ENCODE measurements at regions not wholly inside any gene's neighbourhood (a gene's known extent, or its start where the extent isn't known, plus 50 kb on each side); places are given as distances from the start of the nearest gene placed in this dataset.

DNA sequence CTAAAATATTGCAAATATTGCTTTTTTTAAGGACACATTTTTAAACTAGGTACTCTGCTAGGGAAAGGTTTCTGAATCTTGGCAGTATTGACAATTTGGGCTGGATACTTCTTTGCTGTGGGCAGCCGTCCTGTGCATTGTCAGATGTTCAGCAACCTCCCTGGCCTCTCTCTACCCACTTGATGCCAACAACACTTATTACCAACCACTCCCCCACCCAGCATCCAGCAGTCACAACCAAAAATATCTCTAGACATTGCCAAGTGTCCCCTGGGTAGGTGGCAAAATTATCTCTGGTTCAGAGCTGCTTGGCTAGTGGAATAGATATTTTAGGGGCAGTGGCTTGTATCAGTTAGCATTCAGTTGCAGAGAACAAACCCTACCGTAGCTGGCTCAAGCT lies 114.3 kb upstream of the PNPT1 start:
- H3K27me3 ChIP-seq (replicated peaks; ENCODE audit: insufficient read depth, low read depth, low read length, poor library complexity): peaks cover 4% of the 10 kb centered on the region
- H3K36me3 ChIP-seq (ENCODE audit: insufficient read depth, low read length, poor library complexity, severe bottlenecking): no peaks in the 10 kb centered on the region
- H3K9me3 ChIP-seq (ENCODE audit: low read depth, low read length, poor library complexity, severe bottlenecking): no peaks in the 10 kb centered on the region
- intact Hi-C loops (cut with micrococcal nuclease; ENCODE audit: unreplicated experiment): no loop called here
- ChIA-PET POLR2A (ENCODE audit: low non-redundant PET) (no interaction called here), CTCF (no interaction called here)
- no peak overlapping the region for H3K4me3 ChIP-seq (ENCODE audit: low read depth, low read length, poor library complexity, severe bottlenecking)
- BruUV-seq (replicated peaks): no TSS peak
- no peak overlapping the region for H3K27ac ChIP-seq (ENCODE audit: low read depth, low read length, poor library complexity, severe bottlenecking)
- TF ChIP-seq, protein P1, sequence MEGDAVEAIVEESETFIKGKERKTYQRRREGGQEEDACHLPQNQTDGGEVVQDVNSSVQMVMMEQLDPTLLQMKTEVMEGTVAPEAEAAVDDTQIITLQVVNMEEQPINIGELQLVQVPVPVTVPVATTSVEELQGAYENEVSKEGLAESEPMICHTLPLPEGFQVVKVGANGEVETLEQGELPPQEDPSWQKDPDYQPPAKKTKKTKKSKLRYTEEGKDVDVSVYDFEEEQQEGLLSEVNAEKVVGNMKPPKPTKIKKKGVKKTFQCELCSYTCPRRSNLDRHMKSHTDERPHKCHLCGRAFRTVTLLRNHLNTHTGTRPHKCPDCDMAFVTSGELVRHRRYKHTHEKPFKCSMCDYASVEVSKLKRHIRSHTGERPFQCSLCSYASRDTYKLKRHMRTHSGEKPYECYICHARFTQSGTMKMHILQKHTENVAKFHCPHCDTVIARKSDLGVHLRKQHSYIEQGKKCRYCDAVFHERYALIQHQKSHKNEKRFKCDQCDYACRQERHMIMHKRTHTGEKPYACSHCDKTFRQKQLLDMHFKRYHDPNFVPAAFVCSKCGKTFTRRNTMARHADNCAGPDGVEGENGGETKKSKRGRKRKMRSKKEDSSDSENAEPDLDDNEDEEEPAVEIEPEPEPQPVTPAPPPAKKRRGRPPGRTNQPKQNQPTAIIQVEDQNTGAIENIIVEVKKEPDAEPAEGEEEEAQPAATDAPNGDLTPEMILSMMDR (conservative IDR thresholded peaks at IDR 0.05; ENCODE audit: low read depth, low read length): no peak
- TF ChIP-seq EZH2 (IDR thresholded peaks at IDR 0.05; ENCODE audit: borderline replicate concordance, low read depth, low read length, poor library complexity, severe bottlenecking): no peak
- no peak for DNase-seq (ENCODE audit: low spot score)
- no peaks in the 10 kb centered on the region for H3K4me1 ChIP-seq (ENCODE audit: insufficient read depth, low read length, poor library complexity, severe bottlenecking)

DNA sequence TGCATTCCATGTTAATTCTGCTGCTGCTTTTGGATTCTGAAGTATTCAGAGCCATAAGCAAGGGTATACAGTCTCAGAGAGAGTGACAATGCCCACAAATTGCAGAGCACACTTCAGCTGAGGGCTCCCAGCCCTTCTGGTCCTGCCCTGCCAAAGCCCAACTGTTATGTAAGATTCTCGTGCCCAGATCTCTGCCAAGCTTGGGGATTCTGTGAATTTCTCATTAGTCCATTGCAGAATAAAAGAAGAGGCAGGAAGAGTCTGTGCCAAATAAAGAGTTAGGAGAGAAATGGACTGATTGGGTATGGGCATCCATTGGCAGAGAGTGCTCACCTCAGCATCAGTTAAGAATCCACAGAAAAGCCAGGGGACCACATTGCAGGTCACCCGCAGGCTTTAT lies 112.0 kb upstream of the PNPT1 start:
- TF ChIP-seq, protein P1 (conservative IDR thresholded peaks at IDR 0.05; ENCODE audit: low read depth, low read length): no peak
- TF ChIP-seq EZH2 (IDR thresholded peaks at IDR 0.05; ENCODE audit: borderline replicate concordance, low read depth, low read length, poor library complexity, severe bottlenecking): no peak
- no TSS peak for BruUV-seq (replicated peaks)
- intact Hi-C loops (cut with micrococcal nuclease; ENCODE audit: unreplicated experiment): no loop called here

DNA sequence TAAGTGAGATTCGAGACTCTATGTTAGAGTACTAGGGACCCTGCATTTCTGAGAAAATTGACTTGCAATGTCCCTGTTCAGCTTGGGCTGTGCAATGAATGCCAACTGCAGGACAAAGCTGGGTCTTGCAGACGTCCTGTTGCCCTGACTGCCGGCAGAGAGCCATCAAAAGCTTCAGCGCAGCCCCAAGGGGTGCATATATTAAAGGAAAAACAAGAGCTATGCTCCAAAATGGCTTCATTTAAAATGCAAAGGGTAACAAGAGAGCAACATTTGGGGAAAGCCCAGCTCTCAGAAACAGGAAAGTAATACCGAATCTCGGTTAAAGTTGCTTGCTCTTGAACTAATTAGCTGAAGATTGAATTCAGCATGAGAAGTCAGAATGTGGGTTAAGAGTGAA lies 110.9 kb upstream of the PNPT1 start:
- Histone ChIP-seq H3K9me3 (ENCODE audit: low read depth, low read length, poor library complexity, severe bottlenecking) (no peaks in the 10 kb centered on the region), H3K36me3 (ENCODE audit: insufficient read depth, low read length, poor library complexity, severe bottlenecking) (no peaks in the 10 kb centered on the region), H3K4me1 (ENCODE audit: insufficient read depth, low read length, poor library complexity, severe bottlenecking) (no peaks in the 10 kb centered on the region), H3K27ac (ENCODE audit: low read depth, low read length, poor library complexity, severe bottlenecking) (no peak overlapping the region), H3K4me3 (ENCODE audit: low read depth, low read length, poor library complexity, severe bottlenecking) (no peak overlapping the region), H3K27me3 (replicated peaks; ENCODE audit: insufficient read depth, low read depth, low read length, poor library complexity) (peaks cover 4% of the 10 kb centered on the region)
- peak; percentile 7 for DNase-seq (ENCODE audit: low spot score)
- BruUV-seq (replicated peaks): no TSS peak
- ChIA-PET CTCF (no interaction called here), POLR2A (ENCODE audit: low non-redundant PET) (no interaction called here)
- TF ChIP-seq, protein P1 (conservative IDR thresholded peaks at IDR 0.05; ENCODE audit: low read depth, low read length): no peak
- TF ChIP-seq EZH2 (IDR thresholded peaks at IDR 0.05; ENCODE audit: borderline replicate concordance, low read depth, low read length, poor library complexity, severe bottlenecking): no peak
- intact Hi-C loops (cut with micrococcal nuclease; ENCODE audit: unreplicated experiment): no loop called here

More for the DNA sequence above, 112.0 kb upstream of the PNPT1 start:
- Histone ChIP-seq H3K36me3 (ENCODE audit: insufficient read depth, low read length, poor library complexity, severe bottlenecking) (no peaks in the 10 kb centered on the region), H3K4me1 (ENCODE audit: insufficient read depth, low read length, poor library complexity, severe bottlenecking) (no peaks in the 10 kb centered on the region), H3K9me3 (ENCODE audit: low read depth, low read length, poor library complexity, severe bottlenecking) (no peaks in the 10 kb centered on the region), H3K27me3 (replicated peaks; ENCODE audit: insufficient read depth, low read depth, low read length, poor library complexity) (peaks cover 4% of the 10 kb centered on the region), H3K27ac (ENCODE audit: low read depth, low read length, poor library complexity, severe bottlenecking) (no peak overlapping the region), H3K4me3 (ENCODE audit: low read depth, low read length, poor library complexity, severe bottlenecking) (no peak overlapping the region)
- DNase-seq (ENCODE audit: low spot score): no peak
- CTCF ChIA-PET: no interaction called here
- POLR2A ChIA-PET (ENCODE audit: low non-redundant PET): no interaction called here

Data from A673 (cell line).